ENCODE measurements at regions not wholly inside any gene's neighbourhood (a gene's known extent, or its start where the extent isn't known, plus 50 kb on each side); places are given as distances from the start of the nearest gene placed in this dataset.

- no peak for TF ChIP-seq CTCF (conservative IDR thresholded peaks at IDR 0.05; ENCODE audit: low read length)
- TF ChIP-seq EZH2phosphoT487 (IDR thresholded peaks at IDR 0.05; ENCODE audit: borderline replicate concordance, low read depth, low read length): no peak
Observed at GRCh38 chr11:113602483-113602882, 103.6 kb downstream of the TMPRSS5 start.

Data from OCI-LY7 (cell line).